OCI-LY7 (cell line): ENCODE measurements at regions not wholly inside any gene's neighbourhood (a gene's known extent, or its start where the extent isn't known, plus 50 kb on each side); places are given as distances from the start of the nearest gene placed in this dataset.

Experiments used
- CTCF ChIP-seq: fragments of 200-600 bp; sonication (generic); conservative IDR thresholded peaks from 2 replicates; pipeline ENCODE4 v1.5.1; 2014; ENCODE audit warnings: mild to moderate bottlenecking, antibody characterized with exemption, low read length, moderate library complexity, mixed read lengths
- EZH2phosphoT487 ChIP-seq: fragments of 200-600 bp; sonication (generic); IDR thresholded peaks from 2 replicates; pipeline ENCODE4 v1.6.1; 2018; ENCODE audit warnings: low read depth, borderline replicate concordance, mild to moderate bottlenecking, mixed run types, antibody characterized with exemption, low read length, moderate library complexity, mixed read lengths

- TF ChIP-seq CTCF = no peak
- TF ChIP-seq EZH2phosphoT487 = no peak
Measured at GRCh38 chr2:72011370-72011689, 136.3 kb downstream of the CYP26B1 start.
